ENCODE measurements at regions not wholly inside any gene's neighbourhood (a gene's known extent, or its start where the extent isn't known, plus 50 kb on each side); places are given as distances from the start of the nearest gene placed in this dataset.

- H4K20me1 ChIP-seq (ENCODE audit: low read depth), result no peaks in the 10 kb centered on the region
- no peaks in the 10 kb centered on the region for H3K36me3 Mint-ChIP-seq
These were observed 248.2 kb downstream of the C12orf42 start for GRCh38 chr12:103247531-103247930.

GRCh38 chr12:103249607-103250006 is 246.2 kb downstream of the C12orf42 start:
- Histone ChIP-seq H3K27me3 (no peaks in the 10 kb centered on the region), H3K4me1 (peaks cover 3% of the 10 kb centered on the region), H3K9ac (no peak overlapping the region), H4K20me1 (ENCODE audit: low read depth) (no peaks in the 10 kb centered on the region), H3K36me3 (no peaks in the 10 kb centered on the region), H3K4me3 (no peak overlapping the region), H3K4me2 (no peak overlapping the region), H3K27ac (no peak overlapping the region), H3K9me3 (ENCODE audit: low read depth) (no peaks in the 10 kb centered on the region), H2AFZ (replicated peaks) (no peak overlapping the region), H3F3A (ENCODE audit: low read depth) (no peaks in the 10 kb centered on the region), H3K79me2 (ENCODE audit: low read depth) (no peaks in the 10 kb centered on the region)
- Mint-ChIP-seq H3K36me3 (no peaks in the 10 kb centered on the region), H3K4me1 (peaks cover 3% of the 10 kb centered on the region), H3K9me3 (peaks cover 7% of the 10 kb centered on the region), H3K27ac (no peak overlapping the region), H3K4me3 (no peak overlapping the region), H3K27me3 (ENCODE audit: insufficient read depth, low read depth) (no peaks in the 10 kb centered on the region)
- TF ChIP-seq EZH2phosphoT487 (IDR thresholded peaks at IDR 0.05), result no peak
- no peak for TF ChIP-seq CTCF (IDR thresholded peaks at IDR 0.05)
- no peak for TF ChIP-seq EZH2 (IDR thresholded peaks at IDR 0.05)
- DNase-seq (ENCODE audit: low spot score), result no peak

More at GRCh38 chr12:103247531-103247930, 248.2 kb downstream of the C12orf42 start:
- H3K4me1 Mint-ChIP-seq, result peaks cover 3% of the 10 kb centered on the region
- Histone ChIP-seq H3K27me3 (no peaks in the 10 kb centered on the region), H3K79me2 (ENCODE audit: low read depth) (no peaks in the 10 kb centered on the region), H3K36me3 (no peaks in the 10 kb centered on the region), H3K4me3 (no peak overlapping the region), H3K9me3 (ENCODE audit: low read depth) (no peaks in the 10 kb centered on the region), H3K27ac (no peak overlapping the region), H3K4me2 (no peak overlapping the region), H2AFZ (replicated peaks) (no peak overlapping the region), H3F3A (ENCODE audit: low read depth) (no peaks in the 10 kb centered on the region), H3K9ac (no peak overlapping the region), H3K4me1 (peaks cover 3% of the 10 kb centered on the region)
- DNase-seq (ENCODE audit: low spot score), result no peak
- peaks cover 4% of the 10 kb centered on the region for H3K9me3 Mint-ChIP-seq
- no peak overlapping the region for H3K4me3 Mint-ChIP-seq
- H3K27ac Mint-ChIP-seq, result no peak overlapping the region
- no peak for TF ChIP-seq EZH2phosphoT487 (IDR thresholded peaks at IDR 0.05)
- no peak for TF ChIP-seq CTCF (IDR thresholded peaks at IDR 0.05)
- TF ChIP-seq EZH2 (IDR thresholded peaks at IDR 0.05), result no peak
- H3K27me3 Mint-ChIP-seq (ENCODE audit: insufficient read depth, low read depth), result no peaks in the 10 kb centered on the region

GRCh38 chr12:103250487-103250886 is 245.3 kb downstream of the C12orf42 start:
- H3K4me2 ChIP-seq, result no peak overlapping the region
- no peak overlapping the region for H3K4me3 ChIP-seq
- no peaks in the 10 kb centered on the region for H3K27me3 ChIP-seq
- H3K9ac ChIP-seq, result no peak overlapping the region
- Mint-ChIP-seq H3K36me3 (no peaks in the 10 kb centered on the region), H3K4me1 (peaks cover 3% of the 10 kb centered on the region), H3K27ac (no peak overlapping the region), H3K4me3 (no peak overlapping the region), H3K9me3 (peaks cover 7% of the 10 kb centered on the region), H3K27me3 (ENCODE audit: insufficient read depth, low read depth) (no peaks in the 10 kb centered on the region)
- H3K27ac ChIP-seq, result no peak overlapping the region
- no peaks in the 10 kb centered on the region for H3K36me3 ChIP-seq
- peaks cover 3% of the 10 kb centered on the region for H3K4me1 ChIP-seq
- no peaks in the 10 kb centered on the region for H3F3A ChIP-seq (ENCODE audit: low read depth)
- no peak for DNase-seq (ENCODE audit: low spot score)
- no peaks in the 10 kb centered on the region for H4K20me1 ChIP-seq (ENCODE audit: low read depth)
- H3K79me2 ChIP-seq (ENCODE audit: low read depth), result no peaks in the 10 kb centered on the region
- no peak overlapping the region for H2AFZ ChIP-seq (replicated peaks)
- H3K9me3 ChIP-seq (ENCODE audit: low read depth), result no peaks in the 10 kb centered on the region
- TF ChIP-seq CTCF (IDR thresholded peaks at IDR 0.05) (no peak), EZH2 (IDR thresholded peaks at IDR 0.05) (no peak), EZH2phosphoT487 (IDR thresholded peaks at IDR 0.05) (no peak)
